Cardiac septum (tissue), 1 donor: ENCODE measurements at regions not wholly inside any gene's neighbourhood (a gene's known extent, or its start where the extent isn't known, plus 50 kb on each side); places are given as distances from the start of the nearest gene placed in this dataset.
"Not testable (repeated sequence)": the region's sequence is repeated elsewhere in the genome, so short reads cannot be mapped to it uniquely, and the experiment has no call there.

ENCODE experiments used
- DNase-seq: peaks from one replicate; pipeline ENCODE4 v3.0.0-alpha.2; 2020; ENCODE audit warnings: low spot score
- intact Hi-C: fragments of 100-400 bp; cut with DNase I; formaldehyde crosslinking; loops from one replicate; pipeline ENCODE4 v1.14.0; 2022
- donor health status: DM: no; HTN: no; CAD: no.

- intact Hi-C loops: no loop called here
These were observed 110.2 kb upstream of the ENPEP start for GRCh38 chr4:110365761-110366160.

GRCh38 chr4:110364911-110365520, 110.9 kb upstream of the ENPEP start:
- DNase-seq: no peak
- intact Hi-C loops: no loop called here

More at GRCh38 chr4:110365761-110366160, 110.2 kb upstream of the ENPEP start:
- no peak for DNase-seq

GRCh38 chr4:110361921-110362320, 114.0 kb upstream of the ENPEP start:
- intact Hi-C loops: no loop called here
- DNase-seq: no peak

GRCh38 chr4:110359076-110359475, 116.9 kb upstream of the ENPEP start:
- no peak for DNase-seq
- intact Hi-C loops: no loop called here

GRCh38 chr4:110357521-110357920, 118.4 kb upstream of the ENPEP start:
- intact Hi-C loops: no loop called here
- DNase-seq: no peak

- intact Hi-C loops: no loop called here
- no peak for DNase-seq
These were observed 121.5 kb upstream of the ENPEP start for GRCh38 chr4:110354460-110354859.

GRCh38 chr4:110352670-110353442, 123.1 kb upstream of the ENPEP start:
- intact Hi-C loops: no loop called here
- no peak for DNase-seq

GRCh38 chr4:110348711-110349383, 127.1 kb upstream of the ENPEP start:
- DNase-seq: no peak
- intact Hi-C loops: loop anchor here (10.0 kb wide), 1 partner anchor 166 kb away; no protein-coding TSS in a partner anchor

GRCh38 chr4:110347805-110348204, 128.2 kb upstream of the ENPEP start:
- no peak for DNase-seq
- intact Hi-C loops: loop anchor here (10.0 kb wide), 1 partner anchor 167 kb away; no protein-coding TSS in a partner anchor

- intact Hi-C loops: loop anchor here (10.0 kb wide), 1 partner anchor 171 kb away; no protein-coding TSS in a partner anchor
- DNase-seq: no peak
These were observed 131.8 kb upstream of the ENPEP start for GRCh38 chr4:110344165-110344564.

GRCh38 chr4:110343534-110343933, 132.4 kb upstream of the ENPEP start:
- intact Hi-C loops: loop anchor here (10.0 kb wide), 1 partner anchor 171 kb away; no protein-coding TSS in a partner anchor
- DNase-seq: no peak

GRCh38 chr4:110341118-110341517, 134.8 kb upstream of the ENPEP start:
- intact Hi-C loops: loop anchor here (10.0 kb wide), 1 partner anchor 174 kb away; no protein-coding TSS in a partner anchor
- DNase-seq: not testable (repeated sequence)

- intact Hi-C loops: no loop called here
- no peak for DNase-seq
These were observed 137.0 kb upstream of the ELOVL6 start for GRCh38 chr4:110335399-110335798.

GRCh38 chr4:110332483-110332882, 134.1 kb upstream of the ELOVL6 start:
- intact Hi-C loops: no loop called here
- DNase-seq: no peak

- intact Hi-C loops, DNase-seq: not testable (repeated sequence)
These were observed 128.0 kb upstream of the ELOVL6 start for GRCh38 chr4:110326426-110326825.

- DNase-seq: no peak
- intact Hi-C loops: loop anchor here (10.0 kb wide), 1 partner anchor 306 kb away; no protein-coding TSS in a partner anchor
These were observed 112.4 kb upstream of the ELOVL6 start for GRCh38 chr4:110310795-110311194.

GRCh38 chr4:110309675-110310074, 111.3 kb upstream of the ELOVL6 start:
- no peak for DNase-seq
- intact Hi-C loops: loop anchor here (10.0 kb wide), 1 partner anchor 305 kb away; no protein-coding TSS in a partner anchor

GRCh38 chr4:110306303-110306702, 107.9 kb upstream of the ELOVL6 start:
- intact Hi-C loops: no loop called here
- no peak for DNase-seq

GRCh38 chr4:110305455-110305854, 107.0 kb upstream of the ELOVL6 start:
- intact Hi-C loops: no loop called here
- DNase-seq: no peak

GRCh38 chr4:110296892-110297291, 98.5 kb upstream of the ELOVL6 start:
- DNase-seq: no peak
- intact Hi-C loops: no loop called here
